Liver (tissue), 7 donors: ENCODE measurements at regions not wholly inside any gene's neighbourhood (a gene's known extent, or its start where the extent isn't known, plus 50 kb on each side); places are given as distances from the start of the nearest gene placed in this dataset.
A peak's percentile ranks its signal among the peaks of the same experiment; 100 is the strongest.

ENCODE experiments used
- DNase-seq: peaks from one replicate; pipeline ENCODE4 v3.0.0-alpha.2; 2017; ENCODE audit warnings: low spot score
- H3K27ac ChIP-seq, 2 donors: one replicate each; pipeline ENCODE4 v1.7.0; 2013; ENCODE audit warnings: inconsistent platforms in 2 of 2, low read length in 2 of 2, control low read depth in 1 of 2, low read depth in 1 of 2, mild to moderate bottlenecking in 1 of 2
- H3K27me3 ChIP-seq, 4 donors: one replicate each; pipeline versions ENCODE4 v1.6.1 to v1.7.0; 2013; ENCODE audit warnings: low read length in 3 of 4, inconsistent platforms in 1 of 4, mild to moderate bottlenecking in 1 of 4, moderate library complexity in 1 of 4; ENCODE audit not compliant: control insufficient read depth in 4 of 4, insufficient read depth in 4 of 4
- H3K36me3 ChIP-seq, 4 donors: one replicate each; pipeline versions ENCODE4 v1.6.1 to v1.7.0; 2013; ENCODE audit warnings: low read length in 3 of 4, mild to moderate bottlenecking in 3 of 4, low read depth in 1 of 4, moderate library complexity in 1 of 4; ENCODE audit not compliant: control insufficient read depth in 4 of 4, insufficient read depth in 3 of 4
- H3K4me1 ChIP-seq, 4 donors: one replicate each; pipeline versions ENCODE4 v1.6.1 to v1.7.0; 2013; ENCODE audit warnings: low read length in 3 of 4, mild to moderate bottlenecking in 3 of 4, moderate library complexity in 1 of 4; ENCODE audit not compliant: control insufficient read depth in 4 of 4, insufficient read depth in 4 of 4
- H3K4me3 ChIP-seq, 3 donors: one replicate each; pipeline versions ENCODE4 v1.6.1 to v1.7.0; 2013; ENCODE audit warnings: low read length in 3 of 3, control low read depth in 1 of 3, low read depth in 1 of 3, mild to moderate bottlenecking in 1 of 3
- H3K9ac ChIP-seq, 2 donors: one replicate each; pipeline ENCODE4 v1.7.0; 2013; ENCODE audit warnings: low read length in 2 of 2, mild to moderate bottlenecking in 2 of 2, moderate library complexity in 2 of 2, control low read depth in 1 of 2, low read depth in 1 of 2
- H3K9me3 ChIP-seq, 4 donors: one replicate each; pipeline versions ENCODE4 v1.6.1 to v1.7.0; 2013; ENCODE audit warnings: low read length in 3 of 4; ENCODE audit not compliant: control insufficient read depth in 4 of 4
- EGR1 ChIP-seq, 2 donors: IDR thresholded peaks; 2 replicates each; pipeline ENCODE4 v1.6.1; 2016 to 2018; ENCODE audit warnings: antibody characterized with exemption in 2 of 2, low read depth in 2 of 2
- FOXA2 ChIP-seq: IDR thresholded peaks from 2 replicates; pipeline ENCODE4 v1.6.1; 2016; ENCODE audit warnings: antibody characterized with exemption
- GABPA ChIP-seq, 2 donors: IDR thresholded peaks in 1 of 2; conservative IDR thresholded peaks in 1 of 2; 2 replicates each; pipeline ENCODE4 v1.6.1; 2016; ENCODE audit warnings: antibody characterized with exemption in 2 of 2, mild to moderate bottlenecking in 1 of 2, moderate library complexity in 1 of 2
- HNF4A ChIP-seq, 2 donors: conservative IDR thresholded peaks; 2 replicates each; pipeline ENCODE4 v1.6.1; 2016; ENCODE audit warnings: antibody characterized with exemption in 2 of 2, mild to moderate bottlenecking in 2 of 2
- JUND ChIP-seq, 2 donors: IDR thresholded peaks; 2 replicates each; pipeline ENCODE4 v1.6.1; 2016; ENCODE audit warnings: antibody characterized with exemption in 2 of 2
- MAX ChIP-seq: IDR thresholded peaks from 2 replicates; pipeline ENCODE4 v1.6.1; 2016; ENCODE audit warnings: antibody characterized with exemption
- NR2F2 ChIP-seq: IDR thresholded peaks from 2 replicates; pipeline ENCODE4 v1.6.1; 2016; ENCODE audit warnings: antibody characterized with exemption
- REST ChIP-seq: IDR thresholded peaks from 2 replicates; pipeline ENCODE4 v1.6.1; 2016; ENCODE audit warnings: antibody characterized with exemption, mild to moderate bottlenecking
- RXRA ChIP-seq, 2 donors: IDR thresholded peaks; 2 replicates each; pipeline ENCODE4 v1.6.1; 2017 to 2018; ENCODE audit warnings: antibody characterized with exemption in 2 of 2, mild to moderate bottlenecking in 1 of 2
- SP1 ChIP-seq: IDR thresholded peaks from 2 replicates; pipeline ENCODE4 v1.6.1; 2018; ENCODE audit warnings: antibody characterized with exemption, mild to moderate bottlenecking
- YY1 ChIP-seq: IDR thresholded peaks from 2 replicates; pipeline ENCODE4 v1.6.1; 2016; ENCODE audit warnings: antibody characterized with exemption, mild to moderate bottlenecking
- ZBTB33 ChIP-seq: IDR thresholded peaks from 2 replicates; pipeline ENCODE4 v1.6.1; 2016; ENCODE audit warnings: antibody characterized with exemption
- WGBS: extraction: QIAGEN DNeasy Blood & Tissue Kit; methylation state at CpG from one replicate; pipeline ENCODE4 v1.1.7; 2013; 5-methylcytosine and 5-hydroxymethylcytosine counted together
- TF ChIP-seq, protein P1 (sequence below): IDR thresholded peaks from 2 replicates; pipeline ENCODE4 v1.6.1; 2016; ENCODE audit warnings: antibody characterized with exemption
- donor health status: healthy.
- donor health status: healthy.
- donor health status: healthy.
- donor health status: healthy.

DNA sequence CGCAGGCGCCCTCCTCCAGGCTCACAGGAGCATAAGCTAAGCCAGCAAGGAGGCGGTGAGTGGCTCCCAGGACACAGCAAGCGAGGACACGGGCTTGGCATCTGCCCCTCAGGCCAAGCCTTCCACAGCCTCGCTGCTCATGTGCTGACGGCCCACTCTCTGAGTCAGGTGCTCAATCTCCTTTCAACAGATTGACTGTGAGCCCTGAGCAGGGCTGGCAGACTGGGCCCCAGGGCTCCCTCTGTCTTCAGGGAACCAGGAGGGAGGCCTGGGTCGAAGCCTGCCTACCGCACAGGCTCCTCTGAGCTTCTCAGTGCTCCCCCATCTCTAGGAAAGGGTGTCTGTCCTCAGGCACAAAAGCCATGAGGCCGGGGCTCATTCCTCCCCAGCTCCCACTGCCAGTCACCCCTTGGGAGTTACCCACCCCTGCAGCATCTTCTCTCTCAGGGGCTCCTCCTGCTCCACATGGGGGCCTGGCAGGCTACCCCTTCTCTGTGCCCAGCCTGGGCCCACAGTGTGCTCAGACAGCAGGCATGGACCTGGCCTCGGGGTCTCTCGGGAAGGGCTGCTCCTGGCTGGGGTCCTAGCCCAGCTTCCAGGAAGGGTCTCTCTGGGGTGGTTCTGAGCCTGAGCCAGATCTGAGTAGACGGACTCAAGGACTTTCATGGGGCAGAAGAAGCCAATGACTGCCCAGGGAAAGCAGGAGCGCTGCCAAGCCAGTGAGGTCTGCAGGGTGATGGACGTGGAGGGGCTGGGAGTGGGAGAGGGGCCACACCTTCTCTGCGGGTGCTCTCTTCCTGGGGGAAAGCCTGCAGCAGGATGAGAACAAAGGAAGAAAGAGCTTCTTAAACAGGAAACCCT, 138.0 kb upstream of the GPC1 start (continued):
- no peak for TF ChIP-seq ZBTB33
- TF ChIP-seq, protein P1, sequence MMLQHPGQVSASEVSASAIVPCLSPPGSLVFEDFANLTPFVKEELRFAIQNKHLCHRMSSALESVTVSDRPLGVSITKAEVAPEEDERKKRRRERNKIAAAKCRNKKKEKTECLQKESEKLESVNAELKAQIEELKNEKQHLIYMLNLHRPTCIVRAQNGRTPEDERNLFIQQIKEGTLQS: no peak

DNA sequence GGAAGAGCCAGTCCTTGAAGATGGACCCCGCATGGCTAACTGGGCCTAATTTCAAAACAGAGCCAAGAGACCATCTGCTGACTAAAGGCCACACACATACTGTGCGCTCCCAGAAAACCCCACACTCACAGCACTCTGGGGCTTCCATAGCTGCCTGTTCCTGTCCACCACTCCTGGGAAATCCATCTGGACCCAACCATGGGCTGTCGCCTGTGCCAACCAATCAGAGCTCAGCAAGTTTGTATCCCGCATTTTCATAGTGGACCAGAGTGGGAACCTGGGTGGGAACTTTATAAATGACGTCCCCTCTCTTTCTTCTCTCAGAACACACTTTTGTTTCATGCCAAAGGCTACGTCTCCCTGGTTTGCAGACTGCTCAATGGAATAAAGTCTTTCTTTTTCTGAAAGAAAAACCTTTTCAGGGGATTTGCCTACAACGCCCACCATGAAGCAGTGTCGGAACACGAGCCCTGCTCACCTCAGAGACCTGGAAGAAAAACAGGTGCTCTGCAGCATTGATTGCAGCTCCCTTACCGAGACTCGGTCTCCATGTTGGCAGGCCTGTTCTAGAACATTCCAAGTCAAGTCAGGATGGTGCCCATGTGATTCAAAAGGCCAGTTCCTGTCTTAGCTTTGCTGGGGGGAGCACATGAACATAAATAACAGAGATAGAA, 137.2 kb upstream of the GPC1 start:
- Histone ChIP-seq H3K27ac (no peak overlapping the region), H3K4me3 (no peak overlapping the region), H3K9ac (no peak overlapping the region), H3K36me3 (no peaks in the 10 kb centered on the region), H3K9me3 (no peaks in the 10 kb centered on the region), H3K4me1 (no peaks in the 10 kb centered on the region), H3K27me3 (no peaks in the 10 kb centered on the region)
- DNase-seq: no peak
- no peak for TF ChIP-seq FOXA2
- no peak for TF ChIP-seq ZBTB33
- TF ChIP-seq, protein P1: no peak
- TF ChIP-seq YY1: no peak
- no peak for TF ChIP-seq EGR1 (IDR thresholded peaks at IDR 0.05; ENCODE audit: low read depth in 2 of 2)
- WGBS: 92% methylated on average over 11 of the region's 11 CpGs

DNA sequence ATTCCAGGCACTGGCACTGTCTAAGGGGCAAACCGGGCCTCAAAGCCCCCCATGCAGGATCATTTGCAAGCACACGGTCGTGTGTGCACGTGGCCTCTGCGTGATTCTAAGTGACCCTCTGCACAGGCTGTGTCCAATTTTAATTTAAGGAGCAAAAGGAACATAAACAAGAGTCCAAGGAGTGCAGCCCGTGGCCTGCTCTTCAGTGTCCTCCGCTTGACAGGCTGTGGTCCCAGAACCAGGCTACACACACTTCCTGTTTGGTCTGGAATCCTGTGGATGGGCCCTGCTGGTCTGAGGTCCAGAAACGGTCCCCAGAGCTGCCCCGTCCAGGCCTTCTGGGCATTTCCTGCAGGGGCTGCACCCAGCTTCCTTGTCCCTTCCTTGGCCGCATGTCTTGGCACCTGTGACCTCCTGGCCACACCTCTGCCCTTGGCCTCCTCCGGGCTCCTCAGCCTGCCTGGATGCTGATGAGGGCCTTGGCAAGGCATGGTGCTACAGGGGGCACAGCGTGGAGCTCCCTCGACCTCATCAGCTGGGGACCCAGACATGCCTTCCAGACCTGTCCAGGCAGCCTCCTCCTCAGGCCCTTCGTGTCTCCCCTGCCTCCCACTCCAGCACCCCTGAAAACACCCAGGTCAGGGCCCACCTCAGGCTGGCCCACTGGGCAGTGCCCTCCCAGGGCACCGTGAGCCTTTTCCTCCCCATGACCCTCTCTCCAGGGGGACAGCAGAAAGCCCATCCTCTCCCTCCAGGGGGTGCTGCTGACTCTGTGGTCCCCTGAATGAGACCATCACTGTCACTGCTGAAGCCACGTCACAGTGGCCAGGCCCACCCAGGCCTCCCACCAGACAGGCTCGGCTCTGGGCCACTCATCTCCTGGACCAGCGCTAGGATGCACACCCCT, 136.4 kb upstream of the GPC1 start:
- Histone ChIP-seq H3K36me3 (no peaks in the 10 kb centered on the region), H3K9ac (no peak overlapping the region), H3K4me3 (no peak overlapping the region), H3K27ac (no peak overlapping the region), H3K27me3 (no peaks in the 10 kb centered on the region), H3K4me1 (no peaks in the 10 kb centered on the region), H3K9me3 (no peaks in the 10 kb centered on the region)
- peak; percentile 12 for DNase-seq
- 85% methylated on average over 18 of the region's 18 CpGs for WGBS
- no peak for TF ChIP-seq MAX
- TF ChIP-seq JUND (IDR thresholded peaks at IDR 0.05): no peak
- no peak for TF ChIP-seq GABPA (IDR thresholded peaks at IDR 0.05 in 1 of 2, conservative IDR thresholded peaks at IDR 0.05 in 1 of 2)
- TF ChIP-seq NR2F2: no peak
- TF ChIP-seq ZBTB33: no peak
- TF ChIP-seq HNF4A (conservative IDR thresholded peaks at IDR 0.05): no peak
- TF ChIP-seq, protein P1: no peak
- no peak for TF ChIP-seq RXRA (IDR thresholded peaks at IDR 0.05)
- TF ChIP-seq SP1: no peak
- TF ChIP-seq REST: no peak
